ENCODE measurements at regions not wholly inside any gene's neighbourhood (a gene's known extent, or its start where the extent isn't known, plus 50 kb on each side); places are given as distances from the start of the nearest gene placed in this dataset.

- TF ChIP-seq EZH2 (IDR thresholded peaks at IDR 0.05; ENCODE audit: borderline replicate concordance, low read depth, low read length, poor library complexity, severe bottlenecking) (no peak), CTCF (conservative IDR thresholded peaks at IDR 0.05; ENCODE audit: low read depth, low read length) (no peak)
These were observed 212.6 kb upstream of the PCSK2 start for GRCh38 chr20:17014217-17014616.
